ENCODE measurements at regions not wholly inside any gene's neighbourhood (a gene's known extent, or its start where the extent isn't known, plus 50 kb on each side); places are given as distances from the start of the nearest gene placed in this dataset.

GRCh38 chr2:104215269-104216161, 638.4 kb upstream of the POU3F3 start:
- TF ChIP-seq ZC3H10 (CRISPR knock-in tag; IDR thresholded peaks at IDR 0.05) (no peak), POU6F1 (CRISPR knock-in tag; IDR thresholded peaks at IDR 0.05; ENCODE audit: borderline replicate concordance, low read depth) (no peak), SNAI2 (CRISPR knock-in tag; IDR thresholded peaks at IDR 0.05) (no peak), ZFP3 (CRISPR knock-in tag; IDR thresholded peaks at IDR 0.05) (no peak)
- ATAC-seq, result no peak

GRCh38 chr2:104233591-104233990, 620.3 kb upstream of the POU3F3 start:
- no peak for TF ChIP-seq GLIS3 (CRISPR knock-in tag; IDR thresholded peaks at IDR 0.05)
- no peak for TF ChIP-seq ISL1 (CRISPR knock-in tag; IDR thresholded peaks at IDR 0.05)
- TF ChIP-seq ZNF8 (CRISPR knock-in tag; IDR thresholded peaks at IDR 0.05), result no peak
- no peak for ATAC-seq

GRCh38 chr2:104236491-104236890, 617.4 kb upstream of the POU3F3 start:
- TF ChIP-seq TOX (CRISPR knock-in tag; IDR thresholded peaks at IDR 0.05; ENCODE audit: borderline replicate concordance) (no peak), TSHZ2 (CRISPR knock-in tag; IDR thresholded peaks at IDR 0.05) (no peak), PATZ1 (CRISPR knock-in tag; IDR thresholded peaks at IDR 0.05; ENCODE audit: borderline replicate concordance) (no peak), ZC3H10 (CRISPR knock-in tag; IDR thresholded peaks at IDR 0.05) (no peak), PPARA (CRISPR knock-in tag; IDR thresholded peaks at IDR 0.05; ENCODE audit: borderline replicate concordance) (no peak), CREB5 (CRISPR knock-in tag; IDR thresholded peaks at IDR 0.05; ENCODE audit: low read depth) (no peak), ARNTL (CRISPR knock-in tag; IDR thresholded peaks at IDR 0.05; ENCODE audit: borderline replicate concordance, low read depth) (no peak), ISL1 (CRISPR knock-in tag; IDR thresholded peaks at IDR 0.05) (no peak), BACH2 (CRISPR knock-in tag; IDR thresholded peaks at IDR 0.05; ENCODE audit: borderline replicate concordance) (no peak), SNAI2 (CRISPR knock-in tag; IDR thresholded peaks at IDR 0.05) (no peak), CSRNP3 (CRISPR knock-in tag; IDR thresholded peaks at IDR 0.05) (no peak), ZFP30 (CRISPR knock-in tag; IDR thresholded peaks at IDR 0.05) (no peak), ZNF8 (CRISPR knock-in tag; IDR thresholded peaks at IDR 0.05) (no peak), OSR1 (CRISPR knock-in tag; IDR thresholded peaks at IDR 0.05) (no peak), ZFP3 (CRISPR knock-in tag; IDR thresholded peaks at IDR 0.05) (no peak), ZNF70 (CRISPR knock-in tag; IDR thresholded peaks at IDR 0.05) (no peak), RARB (CRISPR knock-in tag; IDR thresholded peaks at IDR 0.05) (no peak)
- ATAC-seq, result no peak

All from SK-N-SH treated with all-trans-retinoic acid at 6 μM for 48 hours (cell line).